T-helper 2 cell treated with Interferon-gamma antibody and Interleukin-4, amounts not matched to agents 100 ng/mL and 5 ng/mL, for 36 hours (primary cell): ENCODE measurements at regions not wholly inside any gene's neighbourhood (a gene's known extent, or its start where the extent isn't known, plus 50 kb on each side); places are given as distances from the start of the nearest gene placed in this dataset.

Source experiments
- intact Hi-C: fragments of 100-400 bp; cut with micrococcal nuclease; formaldehyde crosslinking; loops from one replicate; pipeline ENCODE4 v1.15.1; 2023

- intact Hi-C loops = no loop called here
These were observed 111.9 kb upstream of the CALN1 start for GRCh38 chr7:72524037-72524436.

- intact Hi-C loops = no loop called here
These were observed 92.0 kb upstream of the CALN1 start for GRCh38 chr7:72504061-72504706.

- intact Hi-C loops = no loop called here
These were observed 91.5 kb upstream of the CALN1 start for GRCh38 chr7:72503644-72504043.

- intact Hi-C loops = loop anchor here (5.0 kb wide), 1 partner anchor 743 kb away; no protein-coding TSS in a partner anchor
These were observed 82.7 kb upstream of the CALN1 start for GRCh38 chr7:72494807-72495206.

- intact Hi-C loops = loop anchor here (5.0 kb wide), 1 partner anchor 742 kb away; no protein-coding TSS in a partner anchor
These were observed 81.9 kb upstream of the CALN1 start for GRCh38 chr7:72493850-72494661.

- intact Hi-C loops = loop anchor here (5.0 kb wide), 1 partner anchor 740 kb away; no protein-coding TSS in a partner anchor
These were observed 80.4 kb upstream of the CALN1 start for GRCh38 chr7:72492461-72493065.

- intact Hi-C loops = loop anchor here (5.0 kb wide), 1 partner anchor 738 kb away; no protein-coding TSS in a partner anchor
These were observed 78.2 kb upstream of the CALN1 start for GRCh38 chr7:72490301-72490700.

GRCh38 chr7:72481934-72482333 is 69.8 kb upstream of the CALN1 start:
- intact Hi-C loops = no loop called here

- intact Hi-C loops = no loop called here
These were observed 64.6 kb upstream of the CALN1 start for GRCh38 chr7:72476608-72477305.

- intact Hi-C loops = no loop called here
These were observed 55.1 kb upstream of the CALN1 start for GRCh38 chr7:72467237-72467636.

GRCh38 chr7:72466797-72467196 is 54.7 kb upstream of the CALN1 start:
- intact Hi-C loops = no loop called here

GRCh38 chr7:72465521-72465920 is 53.4 kb upstream of the CALN1 start:
- intact Hi-C loops = no loop called here

- intact Hi-C loops = no loop called here
These were observed 50.2 kb upstream of the CALN1 start for GRCh38 chr7:72462311-72462710.
